ENCODE measurements at regions not wholly inside any gene's neighbourhood (a gene's known extent, or its start where the extent isn't known, plus 50 kb on each side); places are given as distances from the start of the nearest gene placed in this dataset.

DNA sequence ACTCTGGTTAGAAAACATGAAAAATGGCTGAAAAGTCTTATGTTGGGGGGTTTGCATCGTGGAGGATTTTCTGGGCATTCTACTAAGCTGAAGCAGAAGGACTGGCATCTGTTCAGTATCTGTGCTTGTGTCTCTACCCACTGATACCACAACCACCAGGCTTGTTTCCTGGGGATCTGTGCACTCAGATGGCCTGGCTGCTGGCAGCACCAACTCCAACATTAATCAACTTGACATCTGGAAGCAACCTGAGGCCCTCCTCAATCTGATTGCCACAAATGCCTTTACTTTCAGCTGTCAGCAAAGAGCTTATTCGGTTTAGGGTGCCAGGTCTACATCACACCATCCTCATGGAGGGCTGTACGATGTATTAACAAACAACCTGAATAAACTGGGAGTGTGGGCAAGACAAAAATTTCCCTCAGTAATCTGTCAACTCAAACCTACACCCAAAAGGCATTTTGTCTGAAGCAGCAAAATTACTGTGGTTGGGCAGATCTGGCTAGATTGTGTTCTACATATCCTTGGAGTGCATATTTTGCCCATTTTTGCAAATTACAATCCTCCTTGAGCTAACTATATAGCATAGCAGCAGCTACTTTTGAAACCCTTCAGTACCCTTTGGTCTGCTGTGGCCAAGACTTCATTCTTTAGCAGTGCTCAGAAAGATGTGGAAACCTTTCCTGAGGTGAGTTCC, 74.6 kb downstream of the FOXD1 start:
- no peak for DNase-seq

DNA sequence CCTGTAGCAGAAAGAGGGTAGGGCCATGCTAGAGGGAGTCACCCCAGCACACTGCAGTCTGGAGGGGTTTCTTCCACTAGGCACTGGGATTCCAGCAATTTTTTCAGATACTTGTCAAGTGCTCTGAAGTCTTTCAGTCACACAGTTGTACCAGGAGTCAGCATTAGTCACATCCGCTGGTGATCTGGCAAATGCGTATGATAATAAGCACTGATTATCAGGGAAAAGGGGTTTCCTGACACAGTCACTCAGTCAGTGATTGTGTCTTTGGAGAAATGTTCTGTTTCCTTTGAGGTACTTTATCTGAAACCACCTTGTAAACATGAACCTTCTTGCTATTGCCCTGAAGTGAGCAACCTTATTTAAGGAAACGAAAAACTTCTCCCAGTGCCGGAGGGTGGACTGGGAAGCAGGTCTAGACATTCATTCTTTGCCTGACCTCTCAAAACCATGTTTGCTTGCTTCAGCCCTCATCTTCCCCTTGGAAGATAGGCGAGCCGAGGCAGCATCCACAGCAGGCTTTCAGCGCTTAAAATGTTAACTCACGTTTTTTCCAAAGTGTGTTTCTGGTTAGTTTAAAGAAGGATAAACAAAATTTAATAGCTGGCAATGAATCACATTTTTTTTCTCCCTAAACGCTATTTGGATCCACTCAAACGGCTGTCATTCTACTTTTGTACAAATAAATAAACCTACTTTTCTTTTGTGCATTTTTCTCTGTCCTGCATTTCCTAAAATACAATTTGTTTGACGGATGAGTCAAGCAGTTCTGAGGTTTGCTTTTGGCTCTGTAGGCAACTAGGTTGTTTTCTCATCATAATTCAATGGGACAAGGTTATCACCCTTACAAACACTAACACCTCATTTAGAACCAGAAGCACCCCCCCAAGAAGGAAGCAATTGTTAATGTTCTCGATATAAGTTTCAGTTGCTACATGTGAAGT, 77.7 kb downstream of the FOXD1 start:
- DNase-seq = no peak

GRCh38 chr5:73370095-73370494, 78.5 kb downstream of the FOXD1 start:
- no peak for DNase-seq

DNA sequence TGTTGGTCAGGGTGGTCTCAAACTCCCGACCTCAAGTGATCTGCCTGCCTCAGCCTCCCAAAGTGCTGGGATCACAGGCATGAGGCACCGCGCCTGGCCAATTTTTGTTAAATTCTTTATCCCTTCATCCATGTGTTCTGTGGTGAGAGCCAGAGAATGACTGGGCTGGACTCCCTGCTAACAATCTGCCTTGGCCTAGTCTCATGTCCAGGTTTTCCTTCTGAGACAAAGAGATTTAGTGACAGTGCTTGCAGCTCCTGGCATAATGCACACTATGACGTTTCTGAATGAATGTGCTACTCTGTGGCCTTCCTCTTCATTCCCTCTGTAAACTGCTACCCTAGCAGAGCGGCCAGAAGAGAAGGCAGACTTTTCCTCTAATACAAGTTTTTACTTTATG, 79.3 kb downstream of the FOXD1 start:
- no peak for DNase-seq

DNA sequence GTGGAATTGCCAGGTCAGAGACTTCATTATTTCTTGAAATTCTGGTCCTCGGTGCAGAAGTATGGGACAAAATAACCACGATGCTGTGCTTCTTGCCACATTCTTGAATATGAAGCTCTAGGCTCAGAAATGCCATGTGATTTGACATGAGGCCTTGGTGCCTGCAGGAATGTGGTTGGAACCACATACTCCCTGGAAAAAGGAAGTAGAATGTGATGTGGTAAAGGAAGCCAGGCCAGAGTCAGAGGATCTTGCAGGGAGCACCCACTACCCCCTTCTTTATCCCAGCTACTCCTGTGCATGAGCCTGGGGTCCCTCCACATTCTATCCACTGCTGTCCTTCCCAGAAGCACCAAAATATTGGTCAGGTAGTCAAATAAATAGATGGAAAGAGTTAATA, 80.9 kb downstream of the FOXD1 start:
- no peak for DNase-seq

GRCh38 chr5:73365990-73366667, 82.4 kb downstream of the FOXD1 start:
- no peak for DNase-seq

DNA sequence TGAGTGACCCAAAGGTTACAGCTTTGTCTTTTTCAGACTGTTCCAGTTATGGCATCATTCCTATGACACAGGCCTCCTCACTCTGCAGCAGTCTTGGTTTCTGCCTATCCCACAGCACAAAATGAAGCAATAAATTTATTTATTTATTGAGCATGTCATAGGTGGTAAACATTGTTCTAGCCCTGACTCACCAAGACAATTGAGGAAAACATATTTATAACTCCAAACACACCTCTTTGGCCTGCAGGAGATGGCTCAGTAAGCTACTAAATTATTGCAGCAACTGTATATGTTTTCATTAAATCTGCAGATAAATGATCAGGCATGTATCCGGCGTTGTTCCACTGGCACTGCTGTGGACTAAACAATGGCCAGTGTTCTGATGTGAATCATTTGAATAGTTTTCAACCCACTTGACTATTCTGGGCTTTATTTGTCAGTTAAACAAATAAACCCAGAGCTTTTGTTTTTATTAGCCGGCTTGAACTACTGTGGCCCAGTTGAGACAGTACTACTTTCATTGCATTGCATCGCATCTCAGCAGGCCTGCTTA, 83.2 kb downstream of the FOXD1 start:
- DNase-seq = peak; percentile 6

DNA sequence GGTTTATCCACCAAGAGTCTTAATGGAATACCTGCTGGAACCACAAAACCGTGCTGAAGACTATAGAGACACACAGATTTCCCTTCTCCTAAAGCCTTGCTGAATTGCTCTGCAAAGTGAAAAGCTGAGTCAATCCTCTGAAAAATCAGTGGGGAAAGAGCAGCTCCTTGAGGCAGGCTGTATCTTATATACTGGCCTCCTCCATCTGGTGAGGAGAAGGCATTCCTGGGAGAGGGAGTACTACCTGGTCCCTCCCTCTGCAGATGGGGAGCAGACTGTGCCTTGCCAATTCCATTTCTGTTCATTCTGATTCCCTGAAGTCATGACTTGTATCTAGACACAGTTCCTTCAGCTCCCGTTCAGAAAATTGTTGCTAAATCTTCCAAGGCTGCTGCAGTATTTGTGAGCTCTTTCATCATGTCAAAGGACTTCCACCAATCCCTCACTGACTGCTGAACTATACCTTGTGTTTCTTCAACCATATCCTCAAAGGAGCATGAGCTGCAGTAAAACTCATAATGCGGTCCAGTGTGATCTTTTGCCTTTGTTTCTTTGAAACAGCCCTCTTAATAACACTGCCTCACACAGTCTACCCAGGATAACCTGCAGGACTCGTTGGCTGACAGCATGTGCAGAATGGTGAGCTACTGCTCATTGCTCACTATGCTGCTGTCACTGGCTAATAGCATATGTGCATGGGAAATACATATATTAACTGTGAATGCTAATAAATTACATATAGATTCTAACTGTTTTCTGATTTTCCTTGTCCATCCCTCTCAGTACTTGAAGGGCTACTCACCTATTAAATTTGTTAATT, 84.5 kb downstream of the FOXD1 start:
- no peak for DNase-seq

GRCh38 chr5:73359395-73359794, 89.2 kb downstream of the FOXD1 start:
- DNase-seq = no peak

DNA sequence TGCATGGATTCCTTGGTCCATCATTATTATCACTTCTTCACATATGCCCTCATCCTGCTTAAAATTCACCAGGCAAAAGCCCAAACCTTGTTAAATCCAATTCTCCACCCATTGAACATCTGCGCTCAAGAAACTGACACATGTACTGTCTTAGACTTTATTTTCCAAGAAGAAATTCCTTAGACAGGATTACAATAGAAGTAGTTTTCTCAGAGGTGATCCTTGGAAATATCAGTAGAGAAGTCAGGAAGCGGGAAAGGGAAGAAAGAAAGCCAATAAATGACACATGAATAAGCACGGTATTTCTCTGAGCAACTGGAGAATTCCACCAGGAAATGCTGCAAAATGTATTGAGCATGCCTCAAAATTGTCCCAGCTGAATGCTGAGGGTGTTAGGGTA, 90.2 kb downstream of the FOXD1 start:
- DNase-seq = no peak

DNA sequence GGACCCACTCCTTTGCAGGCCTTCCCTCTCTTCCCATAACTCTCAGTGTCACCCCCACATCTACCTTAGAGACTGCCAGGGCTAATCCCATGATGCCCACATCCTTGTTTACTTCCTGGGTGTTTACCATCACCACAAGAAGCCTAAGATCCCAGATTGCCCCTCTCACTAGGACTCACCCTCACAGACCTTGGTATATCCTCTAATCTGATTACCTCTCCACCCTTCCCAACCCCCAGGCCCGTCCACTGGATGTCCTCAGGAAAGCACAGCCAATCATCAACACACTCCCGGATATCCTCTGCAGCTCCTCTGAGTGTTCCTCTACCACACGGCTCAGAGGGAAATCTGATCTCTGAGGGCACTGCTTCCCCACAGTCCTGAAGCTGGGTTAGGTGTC, 91.0 kb downstream of the FOXD1 start:
- no peak for DNase-seq

GRCh38 chr5:73355108-73355507, 93.5 kb downstream of the FOXD1 start:
- DNase-seq = no peak

- DNase-seq = no peak
These were observed 94.2 kb downstream of the FOXD1 start for GRCh38 chr5:73354406-73354805.

GRCh38 chr5:73352649-73353230, 95.8 kb downstream of the FOXD1 start:
- DNase-seq = no peak

GRCh38 chr5:73352243-73352642, 96.3 kb downstream of the FOXD1 start:
- no peak for DNase-seq

DNA sequence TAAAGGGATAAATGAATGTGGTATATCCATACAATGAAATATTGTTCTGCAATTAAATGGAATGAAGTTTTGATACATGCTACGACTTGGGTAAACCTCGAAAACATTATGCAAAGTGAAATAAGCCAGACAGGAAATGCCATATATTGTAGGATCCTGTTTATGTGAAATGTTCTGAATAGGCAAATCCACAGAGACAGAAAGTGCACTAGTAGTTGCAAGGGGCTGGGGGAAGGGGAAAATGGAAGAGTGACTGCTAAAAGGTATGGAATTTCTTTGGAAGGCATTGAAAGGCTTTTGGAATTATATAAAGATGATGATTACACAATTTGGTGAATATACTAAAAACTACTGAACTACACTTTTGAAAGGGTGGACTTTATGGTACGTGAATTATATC, 97.0 kb downstream of the FOXD1 start:
- no peak for DNase-seq

GRCh38 chr5:73346878-73347408, 101.6 kb downstream of the FOXD1 start:
- no peak for DNase-seq

- no peak for DNase-seq
These were observed 103.7 kb downstream of the FOXD1 start for GRCh38 chr5:73344835-73345234.

- DNase-seq = no peak
These were observed 108.9 kb downstream of the FOXD1 start for GRCh38 chr5:73339711-73340110.

DNA sequence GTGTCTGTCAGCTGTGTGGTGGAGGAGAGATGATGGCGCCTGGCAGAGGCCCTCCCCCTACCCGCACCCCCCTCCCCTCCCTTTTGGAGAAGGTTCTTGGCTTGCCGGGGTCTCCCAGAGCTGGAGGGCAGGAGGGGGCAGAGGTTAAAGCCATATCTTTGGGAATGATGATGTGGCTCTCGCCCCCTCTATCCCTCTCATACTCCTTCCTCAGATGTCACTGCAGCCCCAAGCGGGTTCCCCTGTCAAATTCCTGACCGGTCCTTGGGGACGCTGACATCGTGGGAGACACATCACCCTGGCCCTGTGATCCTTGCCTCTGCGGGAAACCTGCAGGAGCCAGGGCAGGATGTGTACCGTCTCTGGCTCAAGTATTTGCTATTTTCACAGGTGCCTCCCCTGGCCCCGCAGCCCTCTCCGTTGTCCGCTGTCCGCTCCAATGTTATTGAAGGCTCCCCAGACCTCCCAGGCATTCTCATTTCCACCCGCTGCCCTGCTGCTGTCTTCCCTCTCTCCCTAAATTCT, 109.5 kb downstream of the FOXD1 start:
- DNase-seq = no peak

GRCh38 chr5:73338256-73339050, 110.1 kb downstream of the FOXD1 start:
- no peak for DNase-seq
